GM06990 (cell line): ENCODE measurements at regions not wholly inside any gene's neighbourhood (a gene's known extent, or its start where the extent isn't known, plus 50 kb on each side); places are given as distances from the start of the nearest gene placed in this dataset.

ENCODE experiments used
- DNase-seq: peaks from one replicate; pipeline ENCODE4 v3.0.0-alpha.2; 2011; ENCODE audit not compliant: insufficient read length; ENCODE audit errors: extremely low read depth
- H3K27me3 ChIP-seq: replicated peaks from 2 replicates; pipeline ENCODE4 v1.6.0; 2011; ENCODE audit warnings: low read length; ENCODE audit not compliant: control insufficient read depth, insufficient read depth
- H3K36me3 ChIP-seq: 2 replicates; pipeline ENCODE4 v1.5.1; 2011; ENCODE audit warnings: low read length; ENCODE audit not compliant: control insufficient read depth, insufficient read depth
- H3K4me3 ChIP-seq: replicated peaks from 2 replicates; pipeline ENCODE4 v1.5.1; 2011; ENCODE audit warnings: low read depth, mild to moderate bottlenecking, control low read depth, low read length
- CTCF ChIP-seq: IDR thresholded peaks from 2 replicates; pipeline ENCODE4 v1.5.1; 2011; ENCODE audit warnings: low read length, control low read depth, mild to moderate bottlenecking, inconsistent platforms; ENCODE audit not compliant: insufficient read depth, poor library complexity, severe bottlenecking

DNA sequence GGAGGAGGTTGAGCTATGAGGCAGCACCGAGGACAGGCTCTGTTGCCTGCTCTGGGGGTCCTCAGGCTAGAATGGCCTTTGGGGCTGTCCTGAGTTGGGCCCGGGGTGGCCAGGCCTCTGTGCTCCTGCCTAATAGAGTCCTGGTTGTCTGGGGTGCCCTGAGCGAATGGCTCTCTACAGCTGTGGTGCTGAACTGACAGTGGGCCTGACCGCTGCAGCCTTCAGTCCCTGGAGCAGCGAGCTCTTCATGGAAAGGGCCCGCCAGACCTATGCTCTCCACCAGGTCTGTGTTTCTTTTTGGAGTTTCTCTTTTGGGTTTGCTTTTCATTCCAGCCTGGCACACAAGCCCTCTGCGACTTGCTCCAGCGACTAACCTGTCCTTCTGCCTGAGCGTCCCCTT lies 679.0 kb upstream of the RAB6C start:
- Histone ChIP-seq H3K27me3 (peaks cover 2% of the 10 kb centered on the region), H3K36me3 (no peaks in the 10 kb centered on the region), H3K4me3 (no peak overlapping the region)
- DNase-seq = no peak
- no peak for TF ChIP-seq CTCF

DNA sequence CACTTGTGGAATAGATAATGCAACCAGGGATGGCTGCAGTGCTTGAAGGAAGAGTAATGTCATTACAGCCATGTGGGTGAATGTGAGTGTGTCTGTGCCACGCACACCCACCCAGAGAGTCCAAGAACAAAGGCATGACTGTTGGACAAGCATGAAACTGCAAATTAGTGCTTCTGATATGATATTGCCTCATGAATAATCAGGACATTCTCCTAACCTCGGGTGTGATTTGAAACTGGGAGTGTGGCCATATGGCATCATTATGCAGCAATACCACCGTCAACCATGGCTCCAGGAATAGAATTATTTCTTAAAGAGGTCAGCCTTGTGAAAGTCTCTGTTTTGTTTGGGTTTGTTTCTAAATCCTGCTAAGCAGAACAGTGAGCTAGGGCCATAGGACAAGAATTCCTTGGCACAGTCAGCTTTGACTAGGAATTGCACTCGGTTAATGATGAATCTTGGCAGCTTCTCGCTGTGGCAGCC lies 678.0 kb upstream of the RAB6C start:
- peaks cover 2% of the 10 kb centered on the region for H3K27me3 ChIP-seq
- H3K4me3 ChIP-seq = no peak overlapping the region
- H3K36me3 ChIP-seq = no peaks in the 10 kb centered on the region
- no peak for TF ChIP-seq CTCF
- no peak for DNase-seq

DNA sequence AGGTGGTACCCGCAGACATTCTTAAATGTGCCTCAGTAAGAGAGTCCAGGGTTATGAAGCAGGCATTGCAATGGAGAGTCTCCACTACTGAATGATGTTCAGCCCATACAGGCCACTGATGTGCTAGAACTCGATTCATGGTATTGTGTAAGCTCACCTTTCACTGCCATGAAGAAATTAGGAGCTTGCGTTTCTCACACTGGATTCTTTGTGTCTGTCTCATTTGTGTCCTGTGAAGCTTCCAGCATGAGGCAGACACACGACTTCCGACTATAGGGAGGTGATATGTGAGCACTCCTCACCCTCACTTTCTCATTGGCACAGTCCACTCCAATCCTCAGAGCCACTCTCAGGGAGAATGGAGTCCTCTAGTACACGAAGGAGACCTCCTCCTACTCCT lies 677.4 kb upstream of the RAB6C start:
- H3K36me3 ChIP-seq = no peaks in the 10 kb centered on the region

GRCh38 chr2:129302561-129303183 lies 676.8 kb upstream of the RAB6C start:
- Histone ChIP-seq H3K36me3 (no peaks in the 10 kb centered on the region), H3K27me3 (peaks cover 2% of the 10 kb centered on the region), H3K4me3 (no peak overlapping the region)
- no peak for TF ChIP-seq CTCF
- no peak for DNase-seq

More for the DNA sequence above, 677.4 kb upstream of the RAB6C start:
- peaks cover 2% of the 10 kb centered on the region for H3K27me3 ChIP-seq
- no peak for TF ChIP-seq CTCF
- DNase-seq = no peak
- H3K4me3 ChIP-seq = no peak overlapping the region

GRCh38 chr2:129314120-129314519 lies 665.3 kb upstream of the RAB6C start:
- no peak for DNase-seq
- no peak overlapping the region for H3K4me3 ChIP-seq
- no peaks in the 10 kb centered on the region; the same call in 1 of the 2 replicates for H3K27me3 ChIP-seq
- no peak for TF ChIP-seq CTCF
- no peaks in the 10 kb centered on the region for H3K36me3 ChIP-seq
